NCI-H2107 treated with DMSO at 0.1 percent for 48 hours (cell line): ENCODE measurements at regions not wholly inside any gene's neighbourhood (a gene's known extent, or its start where the extent isn't known, plus 50 kb on each side); places are given as distances from the start of the nearest gene placed in this dataset.
"Not testable (repeated sequence)": the region's sequence is repeated elsewhere in the genome, so short reads cannot be mapped to it uniquely, and the experiment has no call there.

Experiments used
- DNase-seq: peaks from one replicate; lab custom pipeline; 2025; ENCODE audit not compliant: unreplicated experiment; lab: John Stamatoyannopoulos, UW

- no peak for DNase-seq
Measured at GRCh38 chr6:169985121-169986015, 233.9 kb downstream of the ERMARD start.

GRCh38 chr6:169984181-169985120 lies 233.0 kb downstream of the ERMARD start:
- DNase-seq, result no peak

- DNase-seq, result no peak
Measured at GRCh38 chr6:169983651-169984050, 232.2 kb downstream of the ERMARD start.

GRCh38 chr6:169982461-169983386 lies 231.3 kb downstream of the ERMARD start:
- DNase-seq, result no peak

- DNase-seq, result no peak
Measured at GRCh38 chr6:169981969-169982368, 230.5 kb downstream of the ERMARD start.

- no peak for DNase-seq
Measured at GRCh38 chr6:169981568-169981967, 230.1 kb downstream of the ERMARD start.

- no peak for DNase-seq
Measured at GRCh38 chr6:169980826-169981450, 229.5 kb downstream of the ERMARD start.

GRCh38 chr6:169979873-169980432 lies 228.5 kb downstream of the ERMARD start:
- no peak for DNase-seq

GRCh38 chr6:169978615-169979161 lies 227.3 kb downstream of the ERMARD start:
- DNase-seq, result no peak

- no peak for DNase-seq
Measured at GRCh38 chr6:169977434-169978265, 226.2 kb downstream of the ERMARD start.

GRCh38 chr6:169976301-169977081 lies 225.1 kb downstream of the ERMARD start:
- DNase-seq, result no peak

GRCh38 chr6:169975701-169976100 lies 224.3 kb downstream of the ERMARD start:
- DNase-seq, result no peak

- DNase-seq, result no peak
Measured at GRCh38 chr6:169975286-169975685, 223.9 kb downstream of the ERMARD start.

- DNase-seq, result no peak
Measured at GRCh38 chr6:169974663-169975062, 223.2 kb downstream of the ERMARD start.

GRCh38 chr6:169973588-169974467 lies 222.4 kb downstream of the ERMARD start:
- DNase-seq, result not testable (repeated sequence)

GRCh38 chr6:169972736-169973135 lies 221.3 kb downstream of the ERMARD start:
- no peak for DNase-seq

GRCh38 chr6:169972101-169972651 lies 220.8 kb downstream of the ERMARD start:
- DNase-seq, result no peak
